Stimulated activated CD8-positive, alpha-beta memory T cell treated with anti-CD3 and anti-CD28 coated beads, Interleukin-15, amount 100 ng/mL, for 4 hours (primary cell): ENCODE measurements at regions not wholly inside any gene's neighbourhood (a gene's known extent, or its start where the extent isn't known, plus 50 kb on each side); places are given as distances from the start of the nearest gene placed in this dataset.

Source experiments
- DNase-seq, 2 donors: peaks; one replicate each; pipeline ENCODE4 v3.0.0-alpha.2; 2020; ENCODE audit warnings: low read depth in 2 of 2

- no peak for DNase-seq
Observed at GRCh38 chr16:79715061-79715460, 114.5 kb upstream of the MAF start.

GRCh38 chr16:79714440-79714839 is 113.9 kb upstream of the MAF start:
- DNase-seq, result no peak

- no peak for DNase-seq
Observed at GRCh38 chr16:79713609-79714309, 113.2 kb upstream of the MAF start.

GRCh38 chr16:79712276-79712675 is 111.7 kb upstream of the MAF start:
- DNase-seq, result no peak

- DNase-seq, result no peak
Observed at GRCh38 chr16:79707876-79708275, 107.3 kb upstream of the MAF start.

- no peak for DNase-seq
Observed at GRCh38 chr16:79703066-79703465, 102.5 kb upstream of the MAF start.

- DNase-seq, result no peak
Observed at GRCh38 chr16:79698341-79698753, 97.8 kb upstream of the MAF start.

GRCh38 chr16:79697562-79698112 is 97.1 kb upstream of the MAF start:
- DNase-seq, result no peak

GRCh38 chr16:79691007-79691406 is 90.5 kb upstream of the MAF start:
- no peak for DNase-seq

GRCh38 chr16:79690159-79690558 is 89.6 kb upstream of the MAF start:
- no peak for DNase-seq

- no peak for DNase-seq
Observed at GRCh38 chr16:79687249-79688130, 87.0 kb upstream of the MAF start.

GRCh38 chr16:79685871-79686270 is 85.3 kb upstream of the MAF start:
- no peak for DNase-seq

GRCh38 chr16:79679334-79679733 is 78.8 kb upstream of the MAF start:
- DNase-seq, result no peak

GRCh38 chr16:79677799-79678530 is 77.4 kb upstream of the MAF start:
- no peak for DNase-seq

- no peak for DNase-seq
Observed at GRCh38 chr16:79673635-79674034, 73.1 kb upstream of the MAF start.

- no peak for DNase-seq
Observed at GRCh38 chr16:79672524-79672923, 72.0 kb upstream of the MAF start.

GRCh38 chr16:79668502-79668901 is 68.0 kb upstream of the MAF start:
- no peak for DNase-seq

GRCh38 chr16:79665970-79666369 is 65.4 kb upstream of the MAF start:
- no peak for DNase-seq

- no peak for DNase-seq
Observed at GRCh38 chr16:79664407-79664806, 63.9 kb upstream of the MAF start.

- no peak for DNase-seq
Observed at GRCh38 chr16:79662669-79663313, 62.3 kb upstream of the MAF start.

GRCh38 chr16:79662122-79662521 is 61.6 kb upstream of the MAF start:
- DNase-seq, result no peak

- DNase-seq, result no peak
Observed at GRCh38 chr16:79661578-79661977, 61.0 kb upstream of the MAF start.
